NCI-H748 treated with DMSO at 0.1 percent for 48 hours (cell line): ENCODE measurements at regions not wholly inside any gene's neighbourhood (a gene's known extent, or its start where the extent isn't known, plus 50 kb on each side); places are given as distances from the start of the nearest gene placed in this dataset.

ENCODE experiments used
- DNase-seq: peaks from one replicate; lab custom pipeline; 2025; lab: John Stamatoyannopoulos, UW

GRCh38 chr1:234989479-234990327 is 138.9 kb downstream of the TOMM20 start:
- DNase-seq = no peak

GRCh38 chr1:234989019-234989418 is 139.6 kb downstream of the TOMM20 start:
- DNase-seq = no peak

GRCh38 chr1:234988536-234988935 is 140.1 kb downstream of the TOMM20 start:
- no peak for DNase-seq

- no peak for DNase-seq
Measured at GRCh38 chr1:234988155-234988517, 140.5 kb downstream of the TOMM20 start.

GRCh38 chr1:234987415-234988154 is 141.1 kb downstream of the TOMM20 start:
- DNase-seq = no peak

GRCh38 chr1:234986750-234987414 is 141.8 kb downstream of the TOMM20 start:
- no peak for DNase-seq

GRCh38 chr1:234985516-234986294 is 142.9 kb downstream of the TOMM20 start:
- no peak for DNase-seq

GRCh38 chr1:234985007-234985370 is 143.6 kb downstream of the TOMM20 start:
- no peak for DNase-seq

GRCh38 chr1:234983564-234984238 is 144.9 kb downstream of the TOMM20 start:
- no peak for DNase-seq

- DNase-seq = no peak
Measured at GRCh38 chr1:234981758-234982157, 146.9 kb downstream of the TOMM20 start.

- no peak for DNase-seq
Measured at GRCh38 chr1:234980645-234981396, 147.8 kb downstream of the TOMM20 start.

GRCh38 chr1:234980291-234980644 is 148.4 kb downstream of the TOMM20 start:
- no peak for DNase-seq

GRCh38 chr1:234979296-234980279 is 149.0 kb downstream of the TOMM20 start:
- DNase-seq = no peak

GRCh38 chr1:234978397-234979295 is 150.0 kb downstream of the TOMM20 start:
- no peak for DNase-seq

GRCh38 chr1:234977875-234978396 is 150.7 kb downstream of the TOMM20 start:
- peak; percentile 33 for DNase-seq

- DNase-seq = no peak
Measured at GRCh38 chr1:234976861-234977680, 151.6 kb downstream of the TOMM20 start.
